RWPE1 (cell line): ENCODE measurements at regions not wholly inside any gene's neighbourhood (a gene's known extent, or its start where the extent isn't known, plus 50 kb on each side); places are given as distances from the start of the nearest gene placed in this dataset.

Experiments used
- CTCF ChIA-PET: fragments of 350-600 bp; sonication (Branson Sonifier 250); formaldehyde crosslinking; extraction: SDS; loops from one replicate; lab custom pipeline; 2021; lab: Yijun Ruan, JAX
- POLR2A ChIA-PET: fragments of 400-600 bp; formaldehyde crosslinking; extraction: SDS; loops from one replicate; lab custom pipeline; 2020; ENCODE audit warnings: antibody characterized with exemption; ENCODE audit not compliant: low non-redundant PET; lab: Yijun Ruan, JAX
- DNase-seq: peaks from one replicate; pipeline ENCODE4 v3.0.0; 2012; ENCODE audit warnings: low spot score
- H3K27ac ChIP-seq: fragments of 450-650 bp; 2 replicates; pipeline ENCODE4 v1.5.1; 2017
- CTCF ChIP-seq: fragments of 450-650 bp; conservative IDR thresholded peaks from 2 replicates; pipeline ENCODE4 v1.5.1; 2017; ENCODE audit warnings: low read depth, mild to moderate bottlenecking

- no peak for TF ChIP-seq CTCF
- DNase-seq = no peak
- H3K27ac ChIP-seq = no peak overlapping the region
- ChIA-PET POLR2A (no interaction called here), CTCF (interaction anchor here (0.7 to 0.9 kb wide), 3 partner anchors 39 to 742 kb away, joined by 3 read pairs; no protein-coding TSS in a partner anchor)
Measured at GRCh38 chr5:136731241-136731900, 366.0 kb upstream of the TRPC7 start.

GRCh38 chr5:136730426-136730825, 365.1 kb upstream of the TRPC7 start:
- no peak overlapping the region for H3K27ac ChIP-seq
- no peak for TF ChIP-seq CTCF
- DNase-seq = no peak
- CTCF ChIA-PET = interaction anchor here (0.9 kb wide), 1 partner anchor 40 kb away, joined by 3 read pairs; no protein-coding TSS in a partner anchor
- POLR2A ChIA-PET = no interaction called here

- ChIA-PET POLR2A (no interaction called here), CTCF (interaction anchor here (0.6 kb wide), 2 partner anchors 165 to 376 kb away, joined by 3 to 4 read pairs; no protein-coding TSS in a partner anchor)
- DNase-seq = peak; percentile 46
- H3K27ac ChIP-seq = no peak overlapping the region
- no peak for TF ChIP-seq CTCF
Measured at GRCh38 chr5:136729901-136730355, 364.6 kb upstream of the TRPC7 start.

GRCh38 chr5:136726506-136726905, 361.2 kb upstream of the TRPC7 start:
- ChIA-PET CTCF (interaction anchor here (0.6 kb wide), 2 partner anchors 8 to 117 kb away, joined by 3 to 4 read pairs; no protein-coding TSS in a partner anchor), POLR2A (no interaction called here)

GRCh38 chr5:136724161-136724560, 358.8 kb upstream of the TRPC7 start:
- CTCF ChIA-PET = no interaction called here
- TF ChIP-seq CTCF = no peak
- no peak overlapping the region for H3K27ac ChIP-seq
- POLR2A ChIA-PET = no interaction called here
- no peak for DNase-seq

More at GRCh38 chr5:136726506-136726905, 361.2 kb upstream of the TRPC7 start:
- TF ChIP-seq CTCF = no peak
- H3K27ac ChIP-seq = no peak overlapping the region
- DNase-seq = no peak

- POLR2A ChIA-PET = no interaction called here
- TF ChIP-seq CTCF = no peak
- DNase-seq = no peak
- no peak overlapping the region for H3K27ac ChIP-seq
- CTCF ChIA-PET = no interaction called here
Measured at GRCh38 chr5:136722581-136722980, 357.2 kb upstream of the TRPC7 start.
